GM21360 (cell line): ENCODE measurements at regions not wholly inside any gene's neighbourhood (a gene's known extent, or its start where the extent isn't known, plus 50 kb on each side); places are given as distances from the start of the nearest gene placed in this dataset.
A peak's percentile ranks its signal among the peaks of the same experiment; 100 is the strongest.
"Not testable (repeated sequence)": the region's sequence is repeated elsewhere in the genome, so short reads cannot be mapped to it uniquely, and the experiment has no call there.

Source experiments
- ATAC-seq: cut with Tn5 transposase; IDR thresholded peaks from one replicate; pipeline ENCODE4 v1.9.1; 2021; ENCODE audit warnings: mild to moderate bottlenecking, moderate library complexity; ENCODE audit not compliant: unreplicated experiment

DNA sequence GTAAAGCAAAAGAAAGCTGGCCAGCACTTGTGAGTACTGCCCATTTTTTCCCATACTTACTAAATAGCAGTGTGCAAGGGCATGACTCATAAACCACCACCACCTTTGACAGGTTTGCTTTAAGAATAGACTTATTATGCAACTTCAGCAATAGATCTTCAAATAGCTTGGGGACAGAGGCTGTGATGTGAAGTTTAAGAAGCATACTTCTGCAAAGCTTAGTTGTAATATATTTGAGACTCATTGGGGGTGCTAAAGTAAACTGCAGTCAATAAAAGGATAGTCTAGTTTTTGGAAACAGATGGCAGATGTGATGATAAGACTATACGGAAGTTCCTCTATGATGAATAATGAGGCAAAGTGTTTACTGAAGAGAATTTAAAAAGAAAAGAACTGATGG, 210.0 kb downstream of the PLA2G4A start:
- ATAC-seq = no peak

- ATAC-seq = no peak
Observed at GRCh38 chr1:187041104-187041503, 212.4 kb downstream of the PLA2G4A start.

GRCh38 chr1:187042538-187042937, 213.8 kb downstream of the PLA2G4A start:
- ATAC-seq = no peak

DNA sequence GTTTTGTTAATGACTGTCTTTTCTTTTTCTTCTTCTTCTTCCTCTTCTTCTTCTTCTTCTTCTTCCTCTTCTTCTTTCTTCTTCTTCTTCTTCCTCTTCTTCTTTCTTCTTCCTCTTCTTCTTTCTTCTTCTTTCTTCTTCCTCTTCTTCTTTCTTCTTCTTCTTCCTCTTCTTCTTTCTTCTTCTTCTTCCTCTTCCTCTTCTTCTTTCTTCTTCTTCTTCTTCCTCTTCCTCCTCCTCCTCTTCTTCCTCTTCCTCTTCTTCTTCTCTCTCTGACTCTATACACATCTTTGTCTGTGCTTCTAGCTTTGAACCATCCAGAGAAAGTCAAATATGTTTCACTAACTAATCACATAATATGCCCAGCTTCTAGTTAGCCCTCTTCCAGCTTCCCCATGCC, 214.7 kb downstream of the PLA2G4A start:
- ATAC-seq = not testable (repeated sequence)

DNA sequence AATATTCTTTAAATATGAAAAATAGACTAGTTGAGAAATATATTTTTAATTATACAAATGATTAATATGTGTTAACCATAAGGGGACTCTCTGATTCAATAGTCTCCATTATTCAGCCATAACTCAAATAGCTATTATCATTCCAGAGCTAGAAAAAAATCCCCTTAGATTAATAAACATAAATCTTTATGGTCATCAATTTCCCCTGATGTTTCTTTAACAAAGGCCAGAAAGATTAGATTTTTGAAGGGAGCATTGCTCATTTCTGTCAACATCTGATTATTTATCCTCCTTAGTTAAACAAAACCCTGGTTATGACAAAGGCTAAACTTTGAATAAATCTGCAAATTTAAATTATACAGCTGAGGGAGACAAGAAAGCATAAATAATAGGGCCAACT, 215.7 kb downstream of the PLA2G4A start:
- no peak for ATAC-seq

- no peak for ATAC-seq
Observed at GRCh38 chr1:187045371-187045770, 216.6 kb downstream of the PLA2G4A start.

DNA sequence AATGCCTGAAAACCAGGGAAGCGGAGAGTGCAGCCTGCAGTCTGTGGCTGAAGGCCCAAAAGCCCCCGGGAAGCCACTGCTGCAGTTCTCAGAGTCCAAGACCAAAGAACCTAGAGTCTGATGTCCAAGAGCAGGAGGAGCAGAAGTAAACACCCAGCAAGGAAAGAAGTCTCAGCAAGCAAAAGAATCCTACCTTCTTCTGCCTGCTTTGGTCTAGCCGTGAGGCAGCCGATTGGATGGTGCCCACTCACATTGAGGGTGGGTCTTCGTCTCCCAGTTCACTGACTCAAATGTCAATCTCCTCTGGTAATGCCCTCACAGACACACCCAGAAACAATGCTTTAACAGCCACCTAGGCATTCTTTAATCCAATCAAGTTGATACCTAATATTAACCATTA, 217.5 kb downstream of the PLA2G4A start:
- no peak for ATAC-seq

DNA sequence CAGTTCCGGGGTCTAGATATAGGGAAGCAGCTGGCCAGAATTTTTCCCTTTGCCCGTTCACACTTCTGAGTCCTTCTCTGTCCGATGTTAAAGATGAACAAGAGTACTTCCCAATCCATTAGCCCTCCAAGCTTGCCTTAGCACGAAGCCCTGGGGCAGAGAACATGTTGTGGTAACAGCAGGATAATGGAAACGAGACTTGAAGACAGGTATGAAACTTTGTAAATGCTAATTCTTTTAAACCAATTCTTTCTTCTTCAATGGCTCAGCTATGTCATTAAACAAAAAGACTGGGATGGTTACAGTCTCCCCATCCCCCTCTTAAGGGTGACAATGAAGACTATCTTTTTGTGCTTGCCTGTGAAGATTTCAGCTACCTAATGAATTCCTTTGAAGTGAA, 218.5 kb downstream of the PLA2G4A start:
- ATAC-seq = no peak

DNA sequence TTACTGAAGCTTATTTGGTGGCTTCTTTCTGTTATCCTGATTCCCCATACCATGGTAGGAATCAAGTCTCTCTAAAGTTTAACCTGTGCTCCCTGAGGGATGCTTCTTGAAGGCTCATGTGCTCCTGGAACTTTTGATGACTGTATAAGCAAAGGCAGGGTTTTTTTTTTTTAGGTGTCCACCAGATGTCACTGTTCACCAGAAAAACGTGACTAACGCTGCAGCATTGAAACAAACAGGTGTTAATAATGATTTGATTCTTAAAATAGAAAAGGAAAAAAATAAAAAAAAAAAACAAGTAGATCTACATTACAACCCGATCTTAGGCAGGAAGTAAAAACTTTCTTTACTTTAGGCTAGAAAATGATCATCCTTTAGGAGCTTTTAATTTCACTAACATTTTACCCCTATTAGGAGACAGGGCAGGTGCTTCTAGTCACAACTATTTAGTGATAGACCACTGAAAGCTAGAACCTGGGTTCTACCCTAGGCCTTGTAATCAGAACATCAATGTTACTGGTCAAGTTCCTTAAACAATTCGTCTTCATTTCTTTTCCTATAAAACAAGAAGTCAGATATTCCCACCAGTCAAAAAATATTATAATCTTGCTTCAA, 223.0 kb downstream of the PLA2G4A start:
- ATAC-seq = peak; percentile 81

- ATAC-seq = no peak
Observed at GRCh38 chr1:187053876-187054275, 225.1 kb downstream of the PLA2G4A start.

DNA sequence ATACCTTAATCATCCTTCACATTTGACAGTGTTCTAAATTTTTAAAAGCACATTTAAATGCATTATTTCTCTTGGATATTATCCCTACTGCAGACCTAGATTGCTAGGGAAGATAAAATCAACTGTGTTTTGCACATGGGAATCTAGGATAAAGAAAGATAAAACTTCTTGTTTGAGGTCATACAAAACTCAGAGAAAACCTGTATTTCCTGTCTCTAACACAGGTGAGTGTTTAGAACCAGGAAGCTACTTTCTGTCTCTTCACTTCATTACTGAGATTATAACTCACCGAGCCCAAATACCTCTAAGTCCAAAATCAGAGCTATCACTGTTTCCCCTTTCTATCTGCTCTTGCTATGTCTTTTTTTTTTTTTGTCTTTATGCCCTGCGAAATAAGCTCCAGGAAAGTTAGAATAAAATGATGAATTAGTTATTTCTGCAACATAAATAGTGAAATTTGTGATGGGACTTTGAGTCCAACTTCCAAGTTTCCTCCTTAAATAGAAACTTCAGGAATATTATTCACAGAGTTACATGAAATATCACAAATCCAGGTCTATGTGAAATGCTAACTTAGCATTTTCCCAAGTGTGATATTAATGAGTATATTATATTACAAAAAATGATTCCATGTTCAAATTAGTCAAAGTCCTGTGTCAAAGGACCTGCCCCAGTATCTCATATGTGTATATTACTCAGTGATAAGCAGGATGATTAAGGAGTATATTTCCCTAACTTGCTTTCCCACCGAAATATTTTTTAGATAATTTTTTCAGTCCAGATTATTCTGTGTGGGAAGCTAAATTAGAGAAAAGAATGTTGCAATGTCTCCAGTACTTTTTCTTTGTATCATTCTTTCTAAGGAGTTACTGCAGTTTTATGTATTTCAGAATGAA, 226.4 kb downstream of the PLA2G4A start:
- no peak for ATAC-seq

GRCh38 chr1:187063271-187063670, 234.5 kb downstream of the PLA2G4A start:
- no peak for ATAC-seq

GRCh38 chr1:187067160-187067559, 238.4 kb downstream of the PLA2G4A start:
- no peak for ATAC-seq

DNA sequence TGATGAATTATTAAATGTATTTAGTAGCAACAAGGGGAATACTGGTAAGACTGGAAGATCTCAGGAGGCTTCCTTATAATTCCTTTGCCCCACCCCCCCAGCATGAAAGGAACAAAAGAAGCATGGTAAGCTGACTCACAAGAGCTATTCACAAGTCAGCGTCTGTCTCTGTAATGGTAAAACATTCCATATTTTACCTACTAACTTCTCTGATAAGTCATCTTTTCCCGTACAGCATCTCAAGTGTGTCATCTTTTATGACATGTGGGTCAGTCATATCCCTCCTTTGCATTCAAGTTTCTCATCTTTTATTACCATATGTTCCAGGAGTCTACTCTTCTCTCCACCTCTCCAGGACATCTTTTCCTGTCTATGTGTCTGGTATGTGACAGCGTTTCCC, 241.3 kb downstream of the PLA2G4A start:
- ATAC-seq = no peak

GRCh38 chr1:187072262-187073034, 243.7 kb downstream of the PLA2G4A start:
- ATAC-seq = peak; percentile 64

- ATAC-seq = peak; percentile 36
Observed at GRCh38 chr1:187073035-187073560, 244.3 kb downstream of the PLA2G4A start.

DNA sequence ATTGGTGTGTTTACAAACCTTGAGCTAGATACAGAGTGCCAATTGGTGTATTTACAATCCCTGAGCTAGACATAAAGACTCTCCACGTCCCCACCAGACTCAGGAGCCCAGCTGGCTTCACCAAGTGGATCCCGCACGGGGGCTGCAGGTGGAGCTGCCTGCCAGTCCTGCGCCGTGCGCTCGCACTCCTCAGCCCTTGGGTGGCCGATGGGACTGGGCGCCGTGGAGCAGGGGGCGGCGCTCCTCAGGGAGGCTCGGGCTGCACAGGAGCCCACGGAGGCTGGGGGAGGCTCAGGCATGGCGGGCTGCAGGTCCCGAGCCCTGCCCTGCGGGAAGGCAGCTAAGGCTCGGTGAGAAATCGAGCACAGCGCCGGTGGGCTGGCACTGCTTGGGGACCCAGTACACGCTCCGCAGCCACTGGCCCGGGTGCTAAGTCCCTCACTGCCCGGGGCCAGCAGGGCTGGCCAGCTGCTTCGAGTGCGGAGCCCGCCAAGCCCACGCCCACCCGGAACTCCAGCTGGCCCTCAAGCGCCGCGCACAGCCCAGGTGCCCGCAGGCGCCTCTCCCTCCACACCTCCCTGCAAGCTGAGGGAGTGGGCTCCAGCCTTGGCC, 245.0 kb downstream of the PLA2G4A start:
- ATAC-seq = not testable (repeated sequence)

GRCh38 chr1:187074445-187075048, 245.8 kb downstream of the PLA2G4A start:
- ATAC-seq = no peak

DNA sequence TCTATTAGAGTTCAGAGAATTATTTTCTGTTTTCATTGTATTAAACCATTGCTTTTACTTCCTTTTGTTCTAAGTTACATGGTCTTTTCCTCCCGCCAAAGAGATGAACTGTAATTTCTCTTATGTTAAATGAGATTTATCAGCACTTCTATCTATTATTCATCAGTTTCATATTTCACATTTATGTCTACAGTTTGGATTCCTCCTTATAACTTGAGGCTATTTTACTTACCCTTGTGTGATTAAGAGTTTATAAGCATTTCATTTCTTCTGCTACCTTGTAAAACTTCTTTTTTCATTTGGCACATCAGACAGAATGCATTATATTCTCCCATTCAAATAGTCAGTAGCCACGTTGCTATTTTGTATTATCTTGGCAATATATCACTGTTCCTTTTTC, 248.2 kb downstream of the PLA2G4A start:
- no peak for ATAC-seq

GRCh38 chr1:187078321-187078720, 249.6 kb downstream of the PLA2G4A start:
- ATAC-seq = no peak

DNA sequence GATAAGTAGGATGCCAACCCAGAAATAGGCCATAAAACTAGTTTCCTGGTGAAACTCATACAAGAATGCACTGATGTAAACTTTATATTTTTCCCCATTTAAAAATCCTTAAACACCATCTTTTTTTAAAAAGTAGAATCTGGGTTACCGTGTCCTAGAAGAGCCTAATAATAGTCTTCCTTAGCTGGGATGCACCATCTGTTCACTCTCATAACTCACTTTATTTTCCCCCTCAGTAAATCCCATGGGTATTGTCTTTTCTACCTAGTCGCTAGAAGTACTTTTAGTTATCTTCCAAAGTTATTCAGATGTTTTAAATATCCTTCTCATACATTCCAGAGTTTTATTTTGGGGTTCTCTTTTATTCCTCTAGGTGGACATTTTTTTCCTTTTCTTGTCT, 250.2 kb downstream of the PLA2G4A start:
- no peak for ATAC-seq
